ENCODE measurements at regions not wholly inside any gene's neighbourhood (a gene's known extent, or its start where the extent isn't known, plus 50 kb on each side); places are given as distances from the start of the nearest gene placed in this dataset.

GRCh38 chr12:72098622-72099021 lies 160.0 kb downstream of the TPH2 start:
- Histone ChIP-seq H3K27ac (ENCODE audit: low read depth, low read length) (no peak overlapping the region), H3K4me2 (ENCODE audit: insufficient read depth, low read length) (no peak overlapping the region), H4K20me1 (ENCODE audit: insufficient read depth, low read length) (no peaks in the 10 kb centered on the region), H3K36me3 (ENCODE audit: insufficient read depth, low read length) (no peaks in the 10 kb centered on the region), H3K79me2 (ENCODE audit: insufficient read depth, low read length) (no peaks in the 10 kb centered on the region), H3K4me3 (ENCODE audit: insufficient read depth, low read length) (no peak overlapping the region), H2AFZ (ENCODE audit: low read length) (no peak overlapping the region), H3K9me3 (ENCODE audit: low read depth, low read length) (no peaks in the 10 kb centered on the region), H3K4me1 (ENCODE audit: insufficient read depth, low read length) (no peaks in the 10 kb centered on the region), H3K27me3 (ENCODE audit: insufficient read depth, low read length) (no peaks in the 10 kb centered on the region)
- peak; percentile 54 for DNase-seq (ENCODE audit: insufficient read length, low spot score, missing footprints)
- no peak for TF ChIP-seq CTCF (IDR thresholded peaks at IDR 0.05; ENCODE audit: extremely low read depth, low read depth, low read length)

- TF ChIP-seq CTCF (IDR thresholded peaks at IDR 0.05; ENCODE audit: extremely low read depth, low read depth, low read length) = no peak
- Histone ChIP-seq H3K4me1 (ENCODE audit: insufficient read depth, low read length) (no peaks in the 10 kb centered on the region), H2AFZ (ENCODE audit: low read length) (no peak overlapping the region), H3K36me3 (ENCODE audit: insufficient read depth, low read length) (no peaks in the 10 kb centered on the region), H3K27ac (ENCODE audit: low read depth, low read length) (no peak overlapping the region), H4K20me1 (ENCODE audit: insufficient read depth, low read length) (no peaks in the 10 kb centered on the region), H3K4me3 (ENCODE audit: insufficient read depth, low read length) (no peak overlapping the region), H3K4me2 (ENCODE audit: insufficient read depth, low read length) (no peak overlapping the region), H3K27me3 (ENCODE audit: insufficient read depth, low read length) (no peaks in the 10 kb centered on the region), H3K79me2 (ENCODE audit: insufficient read depth, low read length) (no peaks in the 10 kb centered on the region), H3K9me3 (ENCODE audit: low read depth, low read length) (no peaks in the 10 kb centered on the region)
- DNase-seq (ENCODE audit: insufficient read length, low spot score, missing footprints) = no peak
These were observed 162.2 kb downstream of the TPH2 start for GRCh38 chr12:72100854-72101253.

- no peak for DNase-seq (ENCODE audit: insufficient read length, low spot score, missing footprints)
- no peak overlapping the region for H3K27ac ChIP-seq (ENCODE audit: low read depth, low read length)
- no peaks in the 10 kb centered on the region for H3K79me2 ChIP-seq (ENCODE audit: insufficient read depth, low read length)
- no peak overlapping the region for H3K4me3 ChIP-seq (ENCODE audit: insufficient read depth, low read length)
- H3K36me3 ChIP-seq (ENCODE audit: insufficient read depth, low read length) = no peaks in the 10 kb centered on the region
- no peaks in the 10 kb centered on the region for H3K27me3 ChIP-seq (ENCODE audit: insufficient read depth, low read length)
- H3K4me1 ChIP-seq (ENCODE audit: insufficient read depth, low read length) = no peaks in the 10 kb centered on the region
- TF ChIP-seq CTCF (IDR thresholded peaks at IDR 0.05; ENCODE audit: extremely low read depth, low read depth, low read length) = no peak
- H3K4me2 ChIP-seq (ENCODE audit: insufficient read depth, low read length) = no peak overlapping the region
- H3K9me3 ChIP-seq (ENCODE audit: low read depth, low read length) = no peaks in the 10 kb centered on the region
- no peak overlapping the region for H2AFZ ChIP-seq (ENCODE audit: low read length)
- no peaks in the 10 kb centered on the region for H4K20me1 ChIP-seq (ENCODE audit: insufficient read depth, low read length)
These were observed 163.5 kb downstream of the TPH2 start for GRCh38 chr12:72102150-72102549.

DNA sequence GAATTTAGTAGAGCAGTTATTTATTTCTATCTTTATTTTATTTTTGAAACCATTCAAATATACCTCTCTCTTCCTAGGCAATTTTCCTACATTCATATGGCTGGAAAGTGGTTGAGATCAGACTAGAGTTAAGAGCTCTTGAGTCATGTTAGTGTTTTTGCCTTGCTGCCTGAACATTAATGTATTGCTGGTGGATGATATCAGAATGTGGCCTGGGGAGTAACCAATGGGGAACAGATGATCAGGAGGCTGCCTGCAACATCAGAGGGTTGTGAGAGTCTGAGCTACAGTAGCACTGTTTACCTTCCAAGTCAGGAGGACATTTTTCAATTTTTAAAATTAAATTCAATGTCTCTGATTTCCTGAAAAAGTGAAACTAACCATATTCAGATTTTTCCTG lies 166.3 kb upstream of the TRHDE start:
- no peaks in the 10 kb centered on the region for H3K9me3 ChIP-seq (ENCODE audit: low read depth, low read length)
- no peak for TF ChIP-seq CTCF (IDR thresholded peaks at IDR 0.05; ENCODE audit: extremely low read depth, low read depth, low read length)
- no peak overlapping the region for H3K4me2 ChIP-seq (ENCODE audit: insufficient read depth, low read length)
- no peaks in the 10 kb centered on the region for H3K4me1 ChIP-seq (ENCODE audit: insufficient read depth, low read length)
- no peak overlapping the region for H3K4me3 ChIP-seq (ENCODE audit: insufficient read depth, low read length)
- no peaks in the 10 kb centered on the region for H3K79me2 ChIP-seq (ENCODE audit: insufficient read depth, low read length)
- H4K20me1 ChIP-seq (ENCODE audit: insufficient read depth, low read length) = no peaks in the 10 kb centered on the region
- H3K36me3 ChIP-seq (ENCODE audit: insufficient read depth, low read length) = no peaks in the 10 kb centered on the region
- no peaks in the 10 kb centered on the region for H3K27me3 ChIP-seq (ENCODE audit: insufficient read depth, low read length)
- DNase-seq (ENCODE audit: insufficient read length, low spot score, missing footprints) = no peak
- H3K27ac ChIP-seq (ENCODE audit: low read depth, low read length) = no peak overlapping the region
- no peak overlapping the region for H2AFZ ChIP-seq (ENCODE audit: low read length)
